ENCODE measurements at regions not wholly inside any gene's neighbourhood (a gene's known extent, or its start where the extent isn't known, plus 50 kb on each side); places are given as distances from the start of the nearest gene placed in this dataset.
"Not testable (repeated sequence)": the region's sequence is repeated elsewhere in the genome, so short reads cannot be mapped to it uniquely, and the experiment has no call there.

- Histone ChIP-seq H3K9ac (ENCODE audit: insufficient read depth, low read length) (no peak overlapping the region), H3K9me3 (ENCODE audit: control insufficient read depth, insufficient read depth, low read depth, low read length) (no peaks in the 10 kb centered on the region), H3K27me3 (ENCODE audit: control insufficient read depth, insufficient read depth, low read length) (no peaks in the 10 kb centered on the region), H2AFZ (ENCODE audit: low read length) (no peak overlapping the region), H3K79me2 (ENCODE audit: control insufficient read depth, insufficient read depth, low read length) (no peaks in the 10 kb centered on the region), H3K4me2 (ENCODE audit: extremely low read depth, insufficient read depth, low read length) (no peak overlapping the region), H3K4me1 (ENCODE audit: control insufficient read depth, extremely low read depth, insufficient read depth, low read length) (no peaks in the 10 kb centered on the region), H4K20me1 (ENCODE audit: control insufficient read depth, extremely low read depth, insufficient read depth, low read length) (no peaks in the 10 kb centered on the region), H3K36me3 (ENCODE audit: control insufficient read depth, insufficient read depth, low read length) (no peaks in the 10 kb centered on the region), H3K4me3 (replicated peaks in 1 of 4; ENCODE audit: control extremely low read depth in 1 of 4, insufficient read depth in 1 of 4, low read depth in 3 of 4, low read length in 4 of 4) (no peak overlapping the region), H3K27ac (ENCODE audit: insufficient read depth, low read length) (no peak overlapping the region)
- TF ChIP-seq EZH2 (IDR thresholded peaks at IDR 0.05; ENCODE audit: low read length, missing control alignments), result no peak
- TF ChIP-seq, protein P1, sequence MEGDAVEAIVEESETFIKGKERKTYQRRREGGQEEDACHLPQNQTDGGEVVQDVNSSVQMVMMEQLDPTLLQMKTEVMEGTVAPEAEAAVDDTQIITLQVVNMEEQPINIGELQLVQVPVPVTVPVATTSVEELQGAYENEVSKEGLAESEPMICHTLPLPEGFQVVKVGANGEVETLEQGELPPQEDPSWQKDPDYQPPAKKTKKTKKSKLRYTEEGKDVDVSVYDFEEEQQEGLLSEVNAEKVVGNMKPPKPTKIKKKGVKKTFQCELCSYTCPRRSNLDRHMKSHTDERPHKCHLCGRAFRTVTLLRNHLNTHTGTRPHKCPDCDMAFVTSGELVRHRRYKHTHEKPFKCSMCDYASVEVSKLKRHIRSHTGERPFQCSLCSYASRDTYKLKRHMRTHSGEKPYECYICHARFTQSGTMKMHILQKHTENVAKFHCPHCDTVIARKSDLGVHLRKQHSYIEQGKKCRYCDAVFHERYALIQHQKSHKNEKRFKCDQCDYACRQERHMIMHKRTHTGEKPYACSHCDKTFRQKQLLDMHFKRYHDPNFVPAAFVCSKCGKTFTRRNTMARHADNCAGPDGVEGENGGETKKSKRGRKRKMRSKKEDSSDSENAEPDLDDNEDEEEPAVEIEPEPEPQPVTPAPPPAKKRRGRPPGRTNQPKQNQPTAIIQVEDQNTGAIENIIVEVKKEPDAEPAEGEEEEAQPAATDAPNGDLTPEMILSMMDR (conservative IDR thresholded peaks at IDR 0.05 in 1 of 2, IDR thresholded peaks at IDR 0.05 in 1 of 2; ENCODE audit: low read depth in 1 of 2, low read length in 2 of 2), result no peak
- no peak for DNase-seq (ENCODE audit: low read depth in 2 of 2)
Measured at GRCh38 chr7:110454713-110455112, 636.2 kb upstream of the LRRN3 start.

- no peak overlapping the region for H3K4me3 ChIP-seq (replicated peaks in 1 of 4; ENCODE audit: control extremely low read depth in 1 of 4, insufficient read depth in 1 of 4, low read depth in 3 of 4, low read length in 4 of 4)
- H3K4me1 ChIP-seq (ENCODE audit: control insufficient read depth, extremely low read depth, insufficient read depth, low read length), result no peaks in the 10 kb centered on the region
- H3K27me3 ChIP-seq (ENCODE audit: control insufficient read depth, insufficient read depth, low read length), result no peaks in the 10 kb centered on the region
- no peak for DNase-seq (ENCODE audit: low read depth in 2 of 2)
- no peak overlapping the region for H3K27ac ChIP-seq (ENCODE audit: insufficient read depth, low read length)
- H3K9me3 ChIP-seq (ENCODE audit: control insufficient read depth, insufficient read depth, low read depth, low read length), result no peaks in the 10 kb centered on the region
- H3K4me2 ChIP-seq (ENCODE audit: extremely low read depth, insufficient read depth, low read length), result no peak overlapping the region
- H3K36me3 ChIP-seq (ENCODE audit: control insufficient read depth, insufficient read depth, low read length), result no peaks in the 10 kb centered on the region
- H2AFZ ChIP-seq (ENCODE audit: low read length), result no peak overlapping the region
- no peak overlapping the region for H3K9ac ChIP-seq (ENCODE audit: insufficient read depth, low read length)
- no peaks in the 10 kb centered on the region for H3K79me2 ChIP-seq (ENCODE audit: control insufficient read depth, insufficient read depth, low read length)
- H4K20me1 ChIP-seq (ENCODE audit: control insufficient read depth, extremely low read depth, insufficient read depth, low read length), result no peaks in the 10 kb centered on the region
- TF ChIP-seq, protein P1 (conservative IDR thresholded peaks at IDR 0.05 in 1 of 2, IDR thresholded peaks at IDR 0.05 in 1 of 2; ENCODE audit: low read depth in 1 of 2, low read length in 2 of 2), result no peak
- TF ChIP-seq EZH2 (IDR thresholded peaks at IDR 0.05; ENCODE audit: low read length, missing control alignments), result no peak
Measured at GRCh38 chr7:110461621-110462020, 629.3 kb upstream of the LRRN3 start.

DNA sequence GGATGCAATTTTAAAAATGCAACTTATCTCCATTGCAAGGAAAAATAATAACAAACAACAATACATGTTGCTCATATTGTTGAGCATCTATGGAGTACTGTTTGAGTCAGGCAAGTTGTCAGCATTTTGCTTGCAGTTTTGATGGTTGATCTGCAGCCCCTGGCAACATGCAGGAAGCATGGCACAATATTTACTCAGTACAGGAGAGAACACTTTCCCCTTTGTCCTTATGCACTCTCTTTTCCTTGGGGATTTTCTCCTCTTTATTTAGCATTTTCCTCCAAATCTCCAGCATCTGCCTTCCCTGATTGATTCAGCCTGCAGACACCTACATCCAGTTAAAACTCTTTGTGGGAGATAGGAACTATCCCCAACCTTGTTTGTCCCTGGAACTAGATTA is 620.5 kb upstream of the LRRN3 start:
- H3K9ac ChIP-seq (ENCODE audit: insufficient read depth, low read length), result no peak overlapping the region
- no peaks in the 10 kb centered on the region for H4K20me1 ChIP-seq (ENCODE audit: control insufficient read depth, extremely low read depth, insufficient read depth, low read length)
- H3K4me1 ChIP-seq (ENCODE audit: control insufficient read depth, extremely low read depth, insufficient read depth, low read length), result no peaks in the 10 kb centered on the region
- H3K27me3 ChIP-seq (ENCODE audit: control insufficient read depth, insufficient read depth, low read length), result no peaks in the 10 kb centered on the region
- no peak overlapping the region for H2AFZ ChIP-seq (ENCODE audit: low read length)
- DNase-seq (ENCODE audit: low read depth in 2 of 2), result no peak
- no peak for TF ChIP-seq EZH2 (IDR thresholded peaks at IDR 0.05; ENCODE audit: low read length, missing control alignments)
- TF ChIP-seq, protein P1 (conservative IDR thresholded peaks at IDR 0.05 in 1 of 2, IDR thresholded peaks at IDR 0.05 in 1 of 2; ENCODE audit: low read depth in 1 of 2, low read length in 2 of 2), result no peak
- H3K4me3 ChIP-seq (replicated peaks in 1 of 4; ENCODE audit: control extremely low read depth in 1 of 4, insufficient read depth in 1 of 4, low read depth in 3 of 4, low read length in 4 of 4), result no peak overlapping the region
- no peaks in the 10 kb centered on the region for H3K79me2 ChIP-seq (ENCODE audit: control insufficient read depth, insufficient read depth, low read length)
- H3K36me3 ChIP-seq (ENCODE audit: control insufficient read depth, insufficient read depth, low read length), result no peaks in the 10 kb centered on the region
- H3K27ac ChIP-seq (ENCODE audit: insufficient read depth, low read length), result no peak overlapping the region
- H3K4me2 ChIP-seq (ENCODE audit: extremely low read depth, insufficient read depth, low read length), result no peak overlapping the region
- H3K9me3 ChIP-seq (ENCODE audit: control insufficient read depth, insufficient read depth, low read depth, low read length), result no peaks in the 10 kb centered on the region

DNA sequence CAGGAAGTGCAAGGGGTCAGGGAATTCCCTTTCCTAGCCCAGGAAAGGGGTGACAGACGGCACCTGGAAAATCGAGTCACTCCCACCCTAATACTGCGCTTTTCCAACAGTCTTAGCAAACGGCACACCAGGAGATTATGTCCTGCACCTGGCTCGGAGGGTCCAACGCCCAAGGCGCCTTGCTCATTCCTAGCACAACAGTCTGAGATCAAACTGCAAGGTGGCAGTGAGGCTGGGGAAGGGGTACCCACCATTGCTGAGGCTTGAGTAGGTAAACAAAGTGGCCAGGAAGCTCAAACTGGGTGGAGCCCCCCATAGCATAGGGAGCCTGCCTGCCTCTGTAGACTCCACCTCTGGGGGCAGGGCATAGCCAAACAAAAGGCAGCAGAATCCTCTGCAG is 618.5 kb upstream of the LRRN3 start:
- H3K79me2 ChIP-seq (ENCODE audit: control insufficient read depth, insufficient read depth, low read length); H3K9ac ChIP-seq (ENCODE audit: insufficient read depth, low read length); H3K4me2 ChIP-seq (ENCODE audit: extremely low read depth, insufficient read depth, low read length); H2AFZ ChIP-seq (ENCODE audit: low read length); H3K27me3 ChIP-seq (ENCODE audit: control insufficient read depth, insufficient read depth, low read length); H3K4me3 ChIP-seq (replicated peaks in 1 of 4; ENCODE audit: control extremely low read depth in 1 of 4, insufficient read depth in 1 of 4, low read depth in 3 of 4, low read length in 4 of 4); H4K20me1 ChIP-seq (ENCODE audit: control insufficient read depth, extremely low read depth, insufficient read depth, low read length); H3K36me3 ChIP-seq (ENCODE audit: control insufficient read depth, insufficient read depth, low read length); H3K9me3 ChIP-seq (ENCODE audit: control insufficient read depth, insufficient read depth, low read depth, low read length); H3K27ac ChIP-seq (ENCODE audit: insufficient read depth, low read length); DNase-seq (ENCODE audit: low read depth in 2 of 2); H3K4me1 ChIP-seq (ENCODE audit: control insufficient read depth, extremely low read depth, insufficient read depth, low read length): not testable (repeated sequence)

Data from fibroblast of lung (primary cell).